ENCODE measurements at regions not wholly inside any gene's neighbourhood (a gene's known extent, or its start where the extent isn't known, plus 50 kb on each side); places are given as distances from the start of the nearest gene placed in this dataset.

DNA sequence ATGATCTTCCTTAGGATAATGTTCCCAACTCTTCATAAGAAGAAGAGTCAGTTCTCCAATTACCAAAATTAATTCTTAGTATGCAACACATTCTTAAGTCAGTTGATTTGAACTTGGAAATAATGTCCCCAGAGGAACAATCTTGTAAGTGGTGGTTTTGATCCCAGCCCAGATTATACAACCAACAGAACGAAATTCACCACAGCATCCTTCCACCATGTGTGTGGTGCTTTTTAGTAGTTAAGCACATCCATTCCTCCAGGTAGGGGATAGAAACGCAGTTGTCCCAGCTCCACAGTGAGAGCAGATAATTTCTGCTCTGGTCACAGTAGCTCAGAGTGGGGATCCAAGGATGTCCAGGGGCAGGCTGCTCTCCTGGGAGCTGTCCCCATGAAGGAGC is 161.7 kb upstream of the SLC39A10 start:
- DNase-seq, result no peak

- DNase-seq, result peak; percentile 78
These were observed 162.6 kb upstream of the SLC39A10 start for GRCh38 chr2:195494451-195494850.

DNA sequence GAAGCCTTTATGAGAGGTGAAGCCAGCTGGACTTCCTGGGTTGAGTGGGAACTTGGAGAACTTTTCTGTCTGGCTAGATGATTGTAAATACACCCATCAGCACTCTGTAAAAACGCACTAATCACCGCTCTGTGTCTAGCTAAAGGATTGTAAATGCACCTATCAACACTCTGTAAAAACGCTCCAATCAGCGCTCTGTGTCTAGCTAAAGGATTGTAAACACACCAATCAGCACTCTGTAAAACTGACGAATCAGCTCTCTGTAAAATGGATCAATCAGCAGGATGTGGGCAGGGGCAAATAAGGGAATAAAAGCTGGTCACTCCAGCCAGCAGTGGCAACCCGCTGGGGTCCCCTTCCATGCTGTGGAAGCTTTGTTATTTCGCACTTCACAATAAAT is 163.6 kb upstream of the SLC39A10 start:
- no peak for DNase-seq

DNA sequence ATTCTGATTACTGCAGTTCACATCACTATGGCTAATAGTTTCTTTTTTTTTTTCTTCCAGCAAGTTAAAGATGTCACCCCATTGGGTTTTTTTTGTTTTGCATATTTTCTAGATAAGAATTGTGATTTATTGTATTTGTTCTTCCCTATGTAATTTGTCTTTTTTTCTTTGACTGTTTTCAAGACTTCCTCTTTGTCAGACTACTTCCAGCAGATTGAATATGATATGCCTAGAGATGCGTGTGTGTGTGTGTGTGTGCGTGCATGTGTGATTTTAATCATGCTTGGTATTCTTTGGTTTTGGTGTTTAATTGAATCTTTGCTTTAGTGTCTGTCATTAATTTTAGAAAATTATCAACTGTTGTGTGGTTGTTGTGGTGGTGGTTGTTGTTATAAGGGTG is 166.7 kb upstream of the SLC39A10 start:
- no peak for DNase-seq

DNA sequence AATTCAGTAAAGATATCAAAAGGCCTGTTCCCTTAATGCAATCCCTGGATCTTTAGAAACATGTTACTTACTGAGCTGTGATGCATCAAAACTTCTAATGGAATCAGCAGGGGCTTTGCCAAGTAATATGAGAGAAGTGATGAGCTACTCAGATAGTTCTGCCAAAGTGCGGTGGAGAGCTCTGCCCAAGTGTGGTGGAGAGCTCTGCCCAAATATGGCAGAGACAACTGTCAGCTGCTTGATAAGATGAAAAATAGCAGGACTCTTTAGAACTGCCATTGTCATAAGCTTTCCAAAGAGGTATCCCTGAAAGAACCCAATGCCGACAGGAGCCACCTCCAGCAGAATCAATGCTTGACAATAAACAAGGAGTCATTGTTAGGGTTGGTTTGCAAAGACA is 167.9 kb upstream of the SLC39A10 start:
- DNase-seq, result peak; percentile 43

- no peak for DNase-seq
These were observed 168.5 kb upstream of the SLC39A10 start for GRCh38 chr2:195488567-195488966.

DNA sequence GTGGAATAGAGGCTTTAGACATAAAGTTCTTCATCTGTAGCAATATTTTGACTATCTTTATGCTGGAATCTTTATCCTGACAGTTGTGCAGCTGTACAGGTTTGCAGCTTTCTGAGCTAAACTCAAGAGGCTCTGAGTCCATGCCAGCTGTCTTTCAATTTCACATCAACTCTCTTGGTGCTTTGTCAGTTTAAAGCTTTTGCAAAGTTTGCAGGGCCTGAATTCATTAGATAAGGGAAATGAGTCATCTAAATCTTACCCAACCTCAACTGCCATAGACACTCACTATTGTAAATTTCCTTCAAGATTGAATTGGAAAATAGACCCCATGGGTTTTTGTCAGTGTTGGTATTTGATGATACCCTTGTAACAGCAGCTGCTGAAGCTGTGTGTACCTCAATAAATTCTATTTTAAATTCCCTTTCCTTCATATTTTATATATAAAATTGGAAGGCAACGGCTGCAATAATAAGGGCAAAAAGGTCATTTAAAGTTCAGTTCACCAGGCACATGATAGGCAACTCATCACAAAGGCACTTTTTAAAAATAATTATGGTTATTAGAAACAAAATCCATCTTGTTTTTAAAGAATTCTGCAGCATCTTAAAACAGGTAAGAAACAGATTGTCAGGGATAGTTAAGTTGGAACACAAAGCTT is 169.9 kb upstream of the SLC39A10 start:
- DNase-seq, result peak; percentile 89

GRCh38 chr2:195486520-195486919 is 170.5 kb upstream of the SLC39A10 start:
- DNase-seq, result peak; percentile 45

GRCh38 chr2:195482010-195482409 is 175.0 kb upstream of the SLC39A10 start:
- DNase-seq, result no peak

DNA sequence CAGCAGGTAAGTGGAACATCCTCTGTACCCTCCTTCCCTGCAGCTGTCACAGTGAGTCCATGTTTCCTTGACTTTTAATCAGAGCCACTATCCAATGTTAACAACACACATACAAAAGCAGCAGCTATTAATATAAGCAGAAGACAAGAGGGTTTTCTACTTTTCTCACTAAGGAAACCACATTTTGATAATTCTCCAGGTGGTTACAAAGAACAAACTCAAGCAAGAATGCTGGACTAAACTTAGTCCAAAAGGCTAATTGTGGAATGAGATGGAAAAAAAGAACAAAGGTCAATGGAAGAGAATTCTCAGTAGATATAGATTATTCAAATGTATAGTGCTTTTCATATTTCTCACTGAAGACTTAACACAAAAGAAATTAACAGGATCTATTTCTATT is 176.9 kb upstream of the SLC39A10 start:
- DNase-seq, result no peak

DNA sequence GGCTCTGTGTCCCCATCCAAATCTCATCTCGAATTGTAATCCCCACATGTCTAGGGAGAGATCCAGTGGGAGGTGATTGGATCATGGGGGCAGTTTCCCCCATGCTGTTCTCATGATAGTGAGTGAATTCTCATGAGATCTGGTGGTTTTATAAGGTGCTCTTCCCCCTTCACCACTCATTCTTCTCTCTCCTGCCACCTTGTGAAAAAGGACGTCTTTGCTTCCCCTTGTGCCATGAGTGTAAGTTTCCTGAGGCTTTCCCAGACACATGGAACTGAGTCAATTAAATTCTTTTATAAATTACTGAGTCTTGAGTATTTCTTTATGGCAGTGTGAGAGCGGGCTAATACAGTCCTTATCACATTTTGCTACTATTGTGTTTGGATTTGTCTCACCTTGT is 177.6 kb upstream of the SLC39A10 start:
- DNase-seq, result no peak

GRCh38 chr2:195477996-195478382 is 179.0 kb upstream of the SLC39A10 start:
- peak; percentile 29 for DNase-seq

DNA sequence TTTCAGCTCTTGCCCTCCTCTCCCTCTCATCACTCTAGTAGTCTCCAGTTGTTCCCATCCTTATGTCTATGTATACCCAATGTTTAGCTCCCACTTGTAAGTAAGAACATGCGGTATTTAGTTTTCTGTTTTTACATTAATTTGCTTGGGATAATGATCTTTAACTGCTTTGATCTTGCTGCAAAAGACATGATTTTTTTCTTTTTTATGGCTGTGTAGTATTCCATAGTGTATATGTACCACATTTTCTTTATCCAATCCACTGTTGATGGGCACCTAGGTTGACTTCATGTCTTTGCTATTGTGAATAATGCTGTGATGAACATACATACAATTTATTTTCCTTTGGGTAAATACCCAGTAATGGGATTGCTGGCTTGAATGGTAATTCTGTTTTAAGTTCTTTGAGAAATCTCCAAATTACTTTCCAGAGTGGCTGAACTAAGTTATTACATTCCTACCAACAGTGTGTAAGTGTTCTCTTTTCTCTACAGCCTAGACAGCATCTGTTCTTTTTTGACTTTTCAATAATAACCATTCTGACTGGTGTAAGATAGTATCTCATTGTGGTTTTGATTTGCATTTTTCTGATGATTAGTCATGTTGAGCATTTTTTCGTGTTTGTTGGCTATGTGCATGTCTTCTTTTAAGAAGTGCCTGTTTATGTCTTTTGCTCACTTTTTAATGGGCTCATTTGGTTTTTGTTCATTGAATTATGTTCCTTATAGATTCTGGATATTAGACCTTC is 179.6 kb upstream of the SLC39A10 start:
- peak; percentile 91 for DNase-seq

- DNase-seq, result no peak
These were observed 181.7 kb upstream of the SLC39A10 start for GRCh38 chr2:195475336-195475735.

DNA sequence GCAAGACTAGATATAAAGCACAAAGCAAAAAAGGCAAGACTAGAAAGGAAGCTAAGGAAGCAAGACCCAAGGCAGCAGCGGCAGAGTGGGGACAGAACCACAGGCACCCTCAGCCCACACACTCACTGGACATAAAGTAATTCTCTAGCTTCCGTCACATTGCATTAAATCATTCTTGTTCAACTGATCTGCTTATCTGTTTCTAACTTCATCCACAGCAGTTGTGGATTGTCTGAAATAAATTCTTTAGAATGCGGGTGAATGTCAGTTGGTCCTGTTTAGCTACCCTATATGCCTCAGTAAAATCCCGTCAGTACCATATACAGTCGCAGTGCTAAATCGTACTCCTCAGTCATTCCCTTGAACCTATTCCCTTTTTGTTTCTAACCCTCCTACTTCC is 183.2 kb upstream of the SLC39A10 start:
- no peak for DNase-seq

- no peak for DNase-seq
These were observed 184.4 kb upstream of the SLC39A10 start for GRCh38 chr2:195472501-195473234.

- no peak for DNase-seq
These were observed 185.2 kb upstream of the SLC39A10 start for GRCh38 chr2:195471807-195472206.

- DNase-seq, result no peak
These were observed 185.9 kb upstream of the SLC39A10 start for GRCh38 chr2:195471163-195471562.

DNA sequence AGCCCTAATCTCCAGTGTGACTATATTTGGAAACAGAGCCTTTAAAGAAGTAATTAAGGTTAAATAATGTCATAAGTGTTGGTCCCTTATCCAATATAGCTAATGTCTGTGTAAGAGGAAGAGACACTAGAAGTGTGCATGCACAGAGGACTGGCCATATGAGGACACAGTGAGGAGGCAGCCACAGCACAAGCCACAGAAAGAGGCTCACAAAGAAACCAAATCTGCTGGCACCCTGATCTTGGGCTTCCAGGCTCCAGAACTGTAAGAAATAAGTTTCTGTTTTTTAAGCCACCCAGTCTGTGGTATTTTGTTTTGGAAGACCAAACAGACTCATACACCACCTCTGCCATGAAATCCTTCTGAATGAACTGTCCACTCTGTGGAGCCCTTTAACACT is 186.4 kb upstream of the SLC39A10 start:
- no peak for DNase-seq

GRCh38 chr2:195468771-195469170 is 188.3 kb upstream of the SLC39A10 start:
- DNase-seq, result no peak

- no peak for DNase-seq
These were observed 190.6 kb upstream of the SLC39A10 start for GRCh38 chr2:195466427-195466826.

GRCh38 chr2:195461010-195461409 is 196.0 kb upstream of the SLC39A10 start:
- no peak for DNase-seq

DNA sequence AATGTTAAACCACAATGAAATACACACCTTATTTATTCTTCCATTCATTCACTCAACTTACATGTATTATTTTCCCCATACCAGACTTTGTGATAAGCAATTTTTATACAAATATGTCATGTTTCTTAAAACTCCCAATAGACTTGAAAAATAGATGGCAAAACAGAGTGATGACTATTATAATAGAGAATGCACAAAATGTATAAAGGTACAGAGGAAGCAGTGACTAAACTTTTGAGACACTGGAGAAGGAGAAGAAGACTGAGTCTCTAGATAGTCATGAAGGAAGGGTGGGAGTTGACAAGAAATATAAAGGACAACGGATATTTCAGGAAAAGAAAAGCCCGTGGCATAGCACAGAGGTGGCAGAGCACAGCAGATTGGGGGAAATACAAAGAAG is 198.1 kb upstream of the SLC39A10 start:
- peak; percentile 27 for DNase-seq

- DNase-seq, result no peak
These were observed 199.2 kb upstream of the SLC39A10 start for GRCh38 chr2:195457873-195458272.
